Skeletal muscle cell (primary cell): ENCODE measurements at regions not wholly inside any gene's neighbourhood (a gene's known extent, or its start where the extent isn't known, plus 50 kb on each side); places are given as distances from the start of the nearest gene placed in this dataset.

Experiments
- DNase-seq: peaks from one replicate; pipeline ENCODE4 v3.0.0-alpha.2; 2010; ENCODE audit warnings: low read depth
- H3K4me3 ChIP-seq: 2 replicates; pipeline ENCODE4 v1.5.1; 2011; ENCODE audit warnings: low read depth, mild to moderate bottlenecking, control low read depth, low read length, moderate library complexity

DNA sequence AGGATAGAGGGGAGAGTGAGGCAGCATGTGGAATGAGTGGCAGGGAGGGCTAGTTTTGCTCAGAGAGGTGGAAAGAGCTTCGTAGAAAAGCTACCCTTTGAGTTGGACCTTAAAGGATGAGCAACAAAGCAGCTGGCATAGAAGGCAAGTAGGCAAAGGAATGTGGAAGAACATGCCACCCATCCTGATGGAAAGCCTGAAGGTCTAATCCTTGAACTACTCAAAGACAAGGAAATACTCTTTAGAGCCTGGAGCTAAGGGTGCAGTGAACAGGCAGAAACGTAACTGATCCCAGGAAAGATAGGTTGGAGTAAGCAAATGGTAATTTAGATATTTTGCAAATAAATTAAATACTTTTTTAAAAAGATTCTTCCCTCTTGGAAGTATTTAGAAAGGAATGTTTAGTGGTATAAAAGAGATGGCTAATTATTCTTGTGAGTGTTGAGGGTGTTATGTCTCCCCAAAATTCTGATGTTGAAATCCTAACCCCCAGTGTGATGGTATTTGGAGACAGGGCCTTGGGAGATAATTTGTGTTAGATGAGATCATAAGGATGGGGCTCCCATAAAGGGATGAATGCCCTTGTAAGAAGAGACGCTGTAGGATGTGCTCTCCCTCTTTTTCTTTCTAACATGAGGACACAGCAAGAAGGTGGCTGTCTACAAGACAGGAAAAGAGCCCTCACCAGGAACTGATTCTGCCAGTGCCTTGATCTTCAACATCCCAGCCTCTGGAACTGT, 308.1 kb upstream of the RUNX1 start:
- no peak overlapping the region for H3K4me3 ChIP-seq
- DNase-seq = no peak

DNA sequence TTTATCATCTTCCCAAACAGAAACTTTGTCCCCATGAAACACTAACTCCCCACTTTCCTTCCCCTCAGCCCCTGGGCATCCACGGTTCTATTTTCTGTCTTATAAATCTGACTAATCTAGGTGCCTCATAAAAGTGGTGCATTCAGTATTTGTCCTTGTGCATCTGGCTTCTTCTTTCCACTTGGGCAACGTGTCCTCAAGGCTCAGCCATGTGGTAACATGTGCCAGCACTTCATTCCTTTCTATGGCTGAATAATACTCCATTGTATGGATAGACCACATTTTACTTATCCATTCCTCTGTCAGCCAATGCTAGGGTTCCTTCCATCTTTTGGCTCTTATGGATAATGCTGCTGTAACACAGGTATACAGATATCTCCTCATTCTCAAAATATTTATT, 305.0 kb upstream of the RUNX1 start:
- H3K4me3 ChIP-seq = no peak overlapping the region
- no peak for DNase-seq

DNA sequence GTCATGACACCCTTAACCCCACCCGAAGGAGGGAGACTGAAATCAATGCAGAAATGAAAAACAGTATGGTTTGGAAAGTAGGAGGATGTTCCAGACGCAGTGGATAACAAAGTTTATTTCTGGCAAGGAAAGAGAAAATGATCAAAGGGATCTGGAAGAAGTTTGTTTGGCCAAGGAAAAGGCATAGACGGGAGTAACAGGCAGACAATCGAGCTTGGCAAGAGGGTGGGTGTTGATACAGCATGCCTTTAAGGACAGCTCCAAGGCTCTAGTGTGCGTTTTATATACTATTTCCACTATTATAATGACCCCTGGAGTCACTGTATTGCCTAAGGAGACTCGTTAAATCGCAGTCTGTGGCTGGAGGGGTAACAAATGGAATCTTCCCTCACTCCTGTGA, 303.7 kb upstream of the RUNX1 start:
- H3K4me3 ChIP-seq = no peak overlapping the region
- no peak for DNase-seq

DNA sequence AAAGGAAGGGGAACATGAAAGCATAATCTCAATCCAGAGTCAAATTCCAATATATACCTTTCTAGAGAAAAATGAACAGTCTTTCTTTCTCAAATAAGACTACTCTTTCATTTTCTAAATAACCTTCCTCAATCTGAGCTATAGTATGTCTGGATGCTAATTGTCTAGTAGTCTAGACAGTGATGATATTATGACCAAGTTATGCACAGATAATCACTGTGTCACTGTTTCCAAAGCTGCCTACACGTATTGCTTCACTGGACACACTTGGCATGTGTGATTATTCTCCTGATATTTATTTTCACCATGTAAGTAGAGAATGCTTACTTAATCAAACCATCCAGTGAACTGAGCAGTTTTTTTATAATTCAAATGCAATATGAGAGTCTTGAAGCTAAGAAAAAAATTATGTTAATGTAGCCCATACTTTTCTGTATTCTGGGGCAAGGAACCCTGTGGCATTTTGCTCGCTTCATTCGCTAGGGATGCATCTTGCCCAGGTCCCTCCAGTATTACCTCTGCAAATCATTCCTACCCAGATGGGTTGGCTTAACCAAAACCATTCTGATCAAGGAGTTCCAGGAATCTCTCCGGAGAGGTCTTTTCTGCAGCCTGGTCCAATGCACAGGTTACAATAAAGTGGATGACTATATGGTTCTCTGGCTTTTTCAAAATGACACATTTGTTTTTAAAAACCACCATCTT, 303.1 kb upstream of the RUNX1 start:
- peak; percentile 74 for DNase-seq
- no peak overlapping the region for H3K4me3 ChIP-seq

DNA sequence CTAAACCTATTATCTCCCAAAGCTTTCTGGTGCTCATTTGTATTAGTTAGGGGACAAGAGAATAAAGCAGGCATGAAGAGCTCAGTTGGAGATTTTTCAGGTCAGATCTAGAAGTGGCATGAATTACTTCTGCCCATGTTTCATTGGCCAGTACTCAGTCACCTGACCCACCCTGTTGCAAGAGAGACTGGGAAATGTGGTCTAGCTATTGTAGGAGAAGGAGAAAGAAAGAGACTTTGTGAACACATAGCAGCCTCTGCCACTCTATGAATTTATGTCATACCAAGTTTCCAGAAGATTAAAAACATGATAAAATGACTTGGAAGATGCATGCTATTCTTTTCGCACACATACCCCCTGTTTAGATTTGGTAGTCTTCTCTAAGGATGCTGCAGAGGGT, 302.3 kb upstream of the RUNX1 start:
- no peak for DNase-seq
- no peak overlapping the region for H3K4me3 ChIP-seq

DNA sequence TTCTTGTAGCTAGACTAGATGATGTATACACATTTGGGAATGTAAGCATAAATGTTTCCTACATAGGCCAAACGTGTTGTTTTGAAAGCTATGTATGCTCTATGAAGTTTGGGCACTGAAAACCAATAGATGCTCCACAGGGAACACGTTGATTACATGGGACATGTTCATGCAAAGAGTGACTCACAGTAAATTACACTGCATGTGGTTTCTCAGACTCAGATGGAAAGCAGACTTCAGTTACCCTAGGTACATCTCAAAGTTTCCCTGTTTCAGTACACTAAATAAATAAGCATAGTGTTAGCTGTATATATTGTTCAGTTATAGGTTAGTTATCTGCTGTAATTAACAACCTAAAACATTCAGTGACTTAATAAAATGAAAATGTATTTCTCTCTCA, 301.9 kb upstream of the RUNX1 start:
- DNase-seq = no peak

DNA sequence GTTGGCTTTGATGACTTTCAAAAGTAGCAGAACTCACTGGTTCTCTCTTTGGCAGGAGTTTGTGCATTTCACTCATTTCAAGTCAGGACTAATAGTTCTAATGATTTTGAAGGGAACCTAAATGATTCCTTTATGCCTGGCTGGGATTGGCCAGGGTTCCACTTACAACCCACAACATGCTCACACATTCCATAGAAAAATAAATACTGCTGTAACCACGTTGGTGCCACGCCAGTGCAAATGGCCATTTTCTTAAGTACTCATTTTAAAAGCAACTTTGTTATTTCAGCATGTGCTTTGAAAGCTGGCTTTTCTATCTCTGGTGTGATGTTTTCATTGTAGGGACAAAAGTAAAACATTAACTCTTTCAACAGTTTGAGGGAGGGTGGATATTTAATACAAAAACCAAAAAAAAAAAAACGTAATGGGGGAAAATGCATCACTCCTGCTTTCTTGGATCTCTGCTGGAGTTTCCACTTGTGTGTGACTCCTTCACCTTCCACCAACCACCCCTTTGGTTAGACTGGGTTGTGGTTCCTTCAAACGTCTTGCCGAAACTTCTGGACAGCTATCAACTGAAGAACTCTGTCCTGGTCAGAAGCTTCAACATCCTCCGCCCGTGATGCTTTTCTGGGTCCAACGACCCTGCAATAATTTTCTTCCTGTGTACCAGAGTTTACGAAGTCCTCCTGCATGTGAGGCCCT, 300.4 kb upstream of the RUNX1 start:
- H3K4me3 ChIP-seq = no peak overlapping the region
- peak; percentile 31 for DNase-seq

More for the DNA sequence above, 301.9 kb upstream of the RUNX1 start:
- H3K4me3 ChIP-seq = no peak overlapping the region

DNA sequence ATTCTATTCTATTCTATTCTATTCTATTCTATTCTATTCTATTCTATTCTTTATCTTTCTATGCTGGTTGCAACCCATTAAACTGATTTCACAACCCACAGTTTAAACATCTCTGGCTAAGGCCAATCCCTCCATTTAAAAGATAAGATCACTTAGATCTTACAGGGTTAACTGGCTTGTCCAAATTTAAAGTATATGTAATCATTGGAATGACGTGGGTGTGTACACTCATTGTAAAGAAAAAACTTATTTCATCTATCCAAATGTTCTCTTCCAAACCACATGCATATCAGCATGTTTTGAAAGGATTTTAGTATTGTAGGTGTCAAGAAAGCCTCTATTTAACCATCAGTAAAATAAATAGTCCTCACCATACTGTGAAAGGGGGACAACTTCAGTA, 299.6 kb upstream of the RUNX1 start:
- H3K4me3 ChIP-seq = no peak overlapping the region
- no peak for DNase-seq

DNA sequence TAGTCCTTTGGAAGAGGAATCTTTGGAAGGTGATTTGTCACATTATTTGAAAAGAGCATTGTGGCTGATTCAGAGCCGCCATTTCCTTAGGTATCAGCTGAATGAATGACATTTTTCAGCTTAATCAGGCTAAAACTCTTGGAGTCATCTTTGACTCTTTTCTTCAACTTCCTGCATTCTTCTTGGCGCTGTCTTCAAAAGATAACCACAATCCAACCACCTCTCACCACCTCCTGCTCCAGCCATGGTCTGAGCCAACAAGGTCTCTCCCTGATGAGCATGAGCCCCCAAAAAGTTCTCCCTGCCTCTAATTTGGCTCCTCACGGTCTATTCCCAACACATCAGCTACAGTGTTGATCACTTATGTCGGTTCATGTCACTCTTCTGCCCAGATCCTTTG, 297.6 kb upstream of the RUNX1 start:
- H3K4me3 ChIP-seq = no peak overlapping the region
- DNase-seq = no peak

DNA sequence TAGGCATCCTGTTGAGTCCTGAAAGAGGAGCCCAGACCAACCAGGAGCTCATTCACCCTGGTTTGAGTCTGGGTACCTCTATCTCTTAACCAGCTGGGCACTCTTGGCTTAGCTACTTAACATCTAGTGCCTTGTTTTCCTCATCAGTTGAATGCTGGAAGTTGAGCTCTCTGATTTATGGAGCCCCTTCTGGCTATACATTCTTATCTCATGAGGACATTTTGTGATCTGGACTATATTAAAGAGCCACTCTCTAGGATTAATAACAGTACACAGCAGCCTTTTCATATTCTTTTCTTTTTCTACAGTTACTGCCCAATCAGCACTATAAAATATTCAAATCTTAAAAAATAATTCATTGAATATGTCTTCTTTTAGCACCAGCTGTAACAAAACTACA, 296.9 kb upstream of the RUNX1 start:
- H3K4me3 ChIP-seq = no peak overlapping the region
- no peak for DNase-seq

DNA sequence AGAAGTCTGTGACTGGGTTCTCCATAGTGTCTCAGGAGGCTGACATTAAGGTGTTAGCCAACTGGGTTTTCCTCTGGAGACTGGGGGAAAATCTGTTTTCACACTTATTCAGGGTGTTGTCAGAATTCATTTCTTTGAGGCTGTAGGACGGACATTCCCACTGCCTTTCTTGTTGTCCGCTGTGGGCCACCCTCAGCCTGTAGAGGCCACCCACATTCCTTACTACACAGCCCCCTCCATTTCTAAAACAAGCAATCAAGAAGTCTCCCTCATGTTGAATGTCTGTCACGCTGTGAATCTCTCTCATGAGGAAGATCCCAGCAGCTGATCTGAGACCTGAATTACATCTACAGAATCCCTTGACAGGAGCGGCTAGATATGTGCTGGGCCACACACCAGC, 295.5 kb upstream of the RUNX1 start:
- no peak for DNase-seq
- H3K4me3 ChIP-seq = no peak overlapping the region

DNA sequence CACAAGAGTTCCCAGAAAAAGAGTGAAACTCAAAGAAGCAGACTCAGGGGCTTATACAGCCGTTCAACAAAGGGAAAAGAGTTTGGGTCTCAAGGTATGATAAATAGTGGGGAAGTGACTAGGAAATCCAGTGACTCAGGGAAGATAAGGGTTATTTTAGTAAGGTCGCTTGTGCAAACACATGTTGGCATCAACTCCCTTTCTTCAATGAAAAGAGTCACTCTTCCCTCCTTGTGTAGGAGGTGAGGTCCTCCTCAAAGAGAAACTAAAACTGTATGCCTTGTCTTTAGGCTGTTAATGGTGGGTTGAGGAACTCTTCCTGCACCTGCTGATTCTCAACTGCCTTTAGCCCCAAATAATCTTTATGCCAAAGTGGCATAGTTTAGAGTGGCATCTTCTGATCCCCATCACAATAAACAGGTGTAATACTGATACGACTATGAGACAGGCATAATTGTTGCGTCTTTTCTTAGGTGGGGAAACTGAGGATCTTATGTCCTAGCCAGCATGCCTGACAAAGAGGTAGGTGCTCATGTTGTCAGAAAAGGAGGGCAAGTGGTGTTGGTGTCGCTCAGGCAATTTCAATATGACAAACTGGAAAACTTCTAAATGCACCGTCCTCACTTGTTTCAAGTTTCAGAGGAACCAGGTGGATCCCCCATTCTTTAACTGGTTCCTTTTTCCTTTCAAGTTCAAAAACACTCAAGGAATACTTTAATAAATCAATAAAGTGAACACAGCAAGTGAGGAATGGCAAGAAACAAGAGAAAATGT, 294.1 kb upstream of the RUNX1 start:
- no peak overlapping the region for H3K4me3 ChIP-seq
- no peak for DNase-seq

DNA sequence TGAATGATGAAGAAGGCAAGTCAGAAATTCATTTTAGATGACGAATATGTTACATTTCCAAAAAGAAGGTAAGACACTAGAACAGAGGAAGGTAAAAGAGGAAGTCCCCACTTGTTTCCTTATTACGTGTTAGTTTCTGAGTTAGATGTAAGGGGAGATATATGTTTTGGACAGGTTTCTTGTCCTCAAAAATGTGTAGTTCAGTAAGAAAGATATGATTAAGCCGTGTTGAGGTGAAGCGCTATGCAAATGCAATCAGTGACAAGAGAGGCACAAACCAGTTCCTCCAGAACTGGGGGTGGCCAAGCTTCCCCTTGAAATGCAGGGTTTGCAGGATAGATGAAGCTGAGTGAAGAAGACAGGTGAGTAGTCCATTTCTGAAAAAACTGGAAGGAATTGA, 293.3 kb upstream of the RUNX1 start:
- no peak overlapping the region for H3K4me3 ChIP-seq
- DNase-seq = no peak

DNA sequence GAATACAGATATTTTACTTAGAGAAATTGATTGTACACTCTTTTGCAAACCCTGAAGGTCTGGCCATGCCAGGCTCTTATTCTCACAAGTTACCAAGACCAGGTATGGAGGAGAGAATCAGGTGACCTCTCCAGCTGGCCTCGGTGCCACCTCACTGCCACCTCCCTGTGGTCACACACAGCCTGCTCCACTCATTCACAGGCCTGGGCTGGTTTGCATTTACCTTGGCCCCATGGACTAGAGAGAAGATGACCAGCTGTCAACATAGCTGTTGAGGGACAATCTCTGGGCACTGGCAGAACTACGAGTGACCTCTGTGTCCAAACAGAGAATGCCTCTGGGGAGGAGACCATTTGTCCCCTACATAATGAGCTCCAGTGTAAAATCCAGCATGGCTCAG, 291.2 kb upstream of the RUNX1 start:
- DNase-seq = no peak

DNA sequence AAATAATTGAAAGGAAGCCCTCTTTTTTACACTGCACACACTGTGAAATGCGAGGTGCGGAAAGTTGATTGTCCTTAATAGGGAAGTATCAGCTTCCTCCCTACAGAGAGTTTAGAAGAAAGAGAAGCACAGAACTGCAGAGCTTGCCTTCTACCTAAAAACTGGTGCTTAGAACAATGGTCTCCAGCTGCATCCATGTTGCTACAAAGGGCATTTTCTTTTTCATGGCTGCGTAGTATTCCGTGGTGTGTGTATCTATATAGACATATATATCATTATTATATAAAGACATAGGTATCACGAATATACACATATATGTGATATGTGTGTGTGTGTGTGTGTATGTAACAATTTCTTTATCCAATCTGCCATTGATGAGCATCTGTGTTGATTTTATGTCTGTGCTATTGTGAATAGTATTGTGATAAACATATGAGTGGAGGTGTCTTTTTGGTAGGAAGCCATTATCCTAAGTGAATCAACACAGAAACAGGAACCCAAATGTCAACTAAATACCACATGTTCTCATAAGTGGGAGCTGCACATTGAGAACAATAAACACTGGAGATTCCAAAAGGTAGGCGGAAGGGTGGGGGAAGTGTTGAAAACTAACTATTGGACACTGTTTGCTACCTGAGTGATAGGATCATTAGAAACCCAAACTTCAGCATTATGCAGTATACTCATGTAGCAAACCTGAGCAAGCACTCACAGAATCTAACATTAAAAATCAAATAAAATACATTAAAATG, 290.0 kb upstream of the RUNX1 start:
- no peak for DNase-seq
- H3K4me3 ChIP-seq = no peak overlapping the region

More for the DNA sequence above, 291.2 kb upstream of the RUNX1 start:
- H3K4me3 ChIP-seq = no peak overlapping the region

DNA sequence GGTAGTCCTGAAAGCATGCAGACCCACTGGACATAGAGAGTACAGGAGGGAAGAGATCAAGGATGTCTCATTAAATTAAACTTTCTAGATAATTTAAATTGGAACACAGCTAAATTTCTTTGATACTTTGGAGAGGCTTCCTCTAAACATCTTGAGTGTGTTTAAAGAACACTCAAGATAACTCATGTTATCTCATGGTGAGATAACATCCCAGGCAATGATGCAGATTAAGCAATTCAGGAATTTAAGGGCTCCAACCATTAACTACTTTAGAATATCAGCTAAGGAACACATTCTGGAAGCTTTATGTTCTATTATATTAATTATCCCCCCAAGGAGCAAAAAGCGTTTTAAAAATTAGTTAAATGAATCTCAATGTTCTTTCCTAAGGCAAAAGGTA, 289.2 kb upstream of the RUNX1 start:
- no peak overlapping the region for H3K4me3 ChIP-seq
- DNase-seq = no peak

DNA sequence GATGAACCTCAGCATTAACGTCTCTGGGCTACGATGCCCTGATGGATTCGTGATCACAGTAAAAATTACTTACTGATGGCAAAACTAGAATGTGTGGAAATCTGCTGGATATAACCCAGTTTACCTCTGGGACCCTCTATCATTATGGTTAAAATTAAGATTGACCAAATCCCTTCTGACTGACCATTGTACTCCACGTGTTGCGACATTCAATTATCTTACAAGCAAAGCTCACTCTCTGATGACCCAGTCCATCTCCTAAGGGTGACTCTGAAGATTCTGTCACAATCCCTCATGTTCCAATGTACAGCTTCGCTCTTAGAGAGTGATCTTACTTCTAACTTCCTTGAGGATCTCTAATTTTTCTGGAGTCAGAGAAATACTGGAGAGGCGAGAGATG, 288.5 kb upstream of the RUNX1 start:
- no peak for DNase-seq
- H3K4me3 ChIP-seq = no peak overlapping the region

DNA sequence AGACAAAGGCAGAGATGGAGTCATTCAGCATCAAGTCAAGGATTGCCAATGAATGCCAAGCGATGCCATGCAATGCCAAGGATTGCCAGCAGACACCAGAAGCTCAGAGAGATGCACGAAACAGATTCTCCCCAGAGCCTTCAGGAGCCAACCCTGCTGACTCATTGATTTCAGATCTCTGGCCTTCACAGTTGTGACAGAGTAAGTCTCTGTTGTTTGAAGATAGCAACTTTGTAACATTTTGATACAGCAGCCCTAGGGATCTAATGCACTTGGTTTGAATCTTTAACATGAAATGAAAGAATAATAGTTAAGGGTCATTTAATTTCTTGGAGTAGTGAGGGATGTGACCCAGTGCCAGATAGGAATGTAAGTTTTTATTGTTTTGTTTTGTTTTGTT, 287.4 kb upstream of the RUNX1 start:
- H3K4me3 ChIP-seq = no peak overlapping the region
- DNase-seq = no peak

DNA sequence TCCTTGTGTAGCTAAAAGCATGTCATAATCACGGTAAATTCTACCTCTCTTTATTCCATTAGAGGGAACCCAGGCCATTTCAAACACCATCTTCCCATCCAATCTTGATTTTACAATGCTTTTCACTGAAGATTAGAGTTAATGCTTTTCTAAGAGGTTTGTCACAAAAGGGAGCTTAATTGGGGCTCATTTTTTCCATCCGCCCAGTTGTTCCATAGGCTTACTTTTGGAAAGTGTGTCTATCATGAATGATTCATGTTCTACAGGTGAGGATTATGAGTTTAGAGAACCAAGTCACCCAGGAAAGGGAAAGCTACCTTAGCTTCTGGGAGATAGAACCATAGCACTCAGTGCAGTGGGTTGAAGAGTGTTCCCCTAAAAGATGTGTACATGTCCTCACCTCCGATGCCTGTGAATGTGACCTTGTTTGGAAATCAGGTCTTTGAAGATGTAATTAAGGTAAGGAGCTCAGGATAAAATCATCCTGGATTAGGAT, 286.9 kb upstream of the RUNX1 start:
- no peak overlapping the region for H3K4me3 ChIP-seq
- DNase-seq = no peak
